Stimulated activated CD4-positive, alpha-beta T cell treated with anti-CD3 and anti-CD28 coated beads, Interleukin-4, amount 100 ng/mL, for 1 hour (primary cell): ENCODE measurements at regions not wholly inside any gene's neighbourhood (a gene's known extent, or its start where the extent isn't known, plus 50 kb on each side); places are given as distances from the start of the nearest gene placed in this dataset.

ENCODE experiments used
- DNase-seq: peaks from one replicate; pipeline ENCODE4 v3.0.0-alpha.2; 2020

GRCh38 chr19:33900817-33901216, 104.1 kb downstream of the KCTD15 start:
- DNase-seq = no peak

- DNase-seq = no peak
Measured at GRCh38 chr19:33902395-33902794, 105.7 kb downstream of the KCTD15 start.

DNA sequence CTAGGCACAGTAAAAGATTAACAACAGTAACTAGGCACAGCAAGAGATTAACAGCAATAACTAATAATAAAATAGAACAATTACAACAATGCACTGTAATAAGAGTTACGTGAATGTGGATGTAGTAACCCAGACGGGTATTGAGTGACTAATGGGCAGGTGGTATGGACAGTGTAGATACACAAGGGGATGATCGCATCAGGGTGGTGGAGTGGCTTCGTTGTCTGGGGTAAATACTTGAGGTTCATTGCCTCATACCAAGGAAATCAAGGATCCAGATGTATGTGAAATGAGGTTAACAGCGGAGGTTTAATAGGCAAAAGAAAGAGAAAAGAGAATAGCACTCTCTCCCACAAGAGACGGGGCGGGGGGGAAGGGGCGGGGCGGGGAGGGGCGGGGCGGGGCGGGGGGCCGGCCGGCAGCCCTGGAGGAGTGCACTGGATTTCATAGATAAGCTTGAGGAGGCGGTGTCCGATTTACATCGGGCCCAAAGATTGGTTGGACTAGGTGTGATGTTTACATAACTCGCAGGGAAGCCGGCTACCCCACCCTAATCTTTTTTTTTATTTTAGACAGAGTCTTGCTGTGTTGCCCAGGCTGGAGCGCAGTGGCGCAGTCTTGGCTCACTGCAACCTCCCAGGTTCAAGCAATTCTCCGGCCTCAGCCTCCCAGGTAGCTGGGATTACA, 106.3 kb downstream of the KCTD15 start:
- DNase-seq = no peak

DNA sequence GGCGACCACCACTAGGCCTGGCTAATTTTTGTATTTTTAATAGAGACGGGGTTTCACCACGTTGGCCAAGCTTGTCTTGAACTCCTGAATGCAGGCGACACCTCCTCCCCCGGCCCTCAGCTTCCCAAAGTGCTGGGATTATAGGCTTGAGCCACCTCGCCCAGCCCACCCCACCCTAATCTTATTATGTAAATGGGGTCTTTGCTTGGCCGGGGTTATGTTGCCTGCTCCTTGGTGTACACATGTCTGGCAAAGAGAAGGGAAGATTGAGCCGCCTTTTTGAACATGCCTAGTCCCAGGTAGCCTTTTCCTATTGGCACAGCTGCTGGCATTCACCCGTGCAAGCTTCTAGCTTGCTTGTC, 106.8 kb downstream of the KCTD15 start:
- no peak for DNase-seq

GRCh38 chr19:33904681-33905080, 108.0 kb downstream of the KCTD15 start:
- no peak for DNase-seq

GRCh38 chr19:33905473-33905936, 108.8 kb downstream of the KCTD15 start:
- DNase-seq = no peak

DNA sequence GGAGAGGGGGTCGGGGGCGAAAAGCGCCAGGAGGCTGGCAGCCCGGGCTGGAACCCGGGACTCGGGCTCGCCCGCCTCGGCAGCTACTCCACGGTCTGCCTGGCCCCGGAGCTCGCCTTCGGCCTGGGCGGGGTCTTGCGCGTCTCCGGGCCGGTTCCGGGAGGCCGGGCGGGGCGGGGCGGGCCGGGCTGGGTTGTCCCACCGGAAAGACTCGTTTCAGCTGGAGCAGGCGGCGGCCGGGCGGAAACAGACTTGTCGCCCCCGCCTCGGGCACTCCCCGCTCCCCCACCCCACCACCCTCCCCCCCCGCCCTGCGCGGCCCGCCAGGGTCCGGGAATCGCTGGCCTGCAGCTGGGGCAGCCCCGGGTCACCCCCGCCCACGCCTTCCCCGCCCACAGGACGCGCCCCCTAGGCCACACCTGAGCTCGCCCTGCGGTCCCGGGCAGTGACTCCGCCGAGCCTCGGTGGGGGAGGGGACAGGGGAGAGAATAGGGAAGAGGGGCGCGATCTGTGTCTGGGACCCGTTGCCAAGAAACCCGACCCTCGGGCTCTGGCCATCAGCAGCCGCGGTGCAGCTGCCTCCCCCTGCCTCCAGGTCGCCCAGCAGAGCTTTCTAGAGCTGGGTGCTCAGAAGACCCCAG, 109.4 kb downstream of the KCTD15 start:
- peak; percentile 10 for DNase-seq

DNA sequence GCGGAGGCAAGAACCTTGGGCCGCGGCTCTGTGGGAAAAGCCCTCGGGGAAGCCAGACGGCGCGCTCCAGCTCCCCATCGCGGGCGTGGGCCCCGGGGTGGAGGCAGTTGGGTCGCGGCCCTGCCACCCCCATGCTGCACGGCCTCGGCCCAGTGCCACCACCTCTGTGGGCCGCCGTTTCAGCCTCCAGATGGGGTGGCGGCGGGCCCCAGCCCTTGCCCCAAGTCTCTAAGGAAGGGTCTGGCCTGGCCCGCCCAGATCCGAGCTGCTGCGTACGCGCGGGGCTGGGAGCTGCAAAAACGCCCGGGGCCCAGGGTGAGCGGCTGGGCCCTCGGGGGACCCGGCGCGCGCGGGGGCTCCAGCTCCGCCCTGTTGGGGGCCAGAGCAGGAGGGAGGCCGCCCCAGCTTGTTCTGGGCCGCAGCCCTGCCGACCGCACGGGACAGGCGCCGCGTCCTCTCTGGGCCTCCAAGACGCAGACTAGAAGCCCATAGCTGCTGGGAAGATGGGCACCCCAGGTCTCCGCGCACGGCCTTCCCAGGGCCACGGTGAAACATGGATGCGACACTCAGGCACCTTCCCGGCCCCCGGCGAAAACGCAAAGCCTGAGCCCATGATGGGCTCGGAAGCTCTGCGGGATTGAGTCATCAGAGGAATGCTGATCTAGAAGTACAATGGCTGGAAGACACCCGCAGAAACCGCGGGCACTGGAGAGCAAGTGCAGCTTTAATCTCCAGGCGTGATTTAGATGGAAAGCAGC, 110.1 kb downstream of the KCTD15 start:
- no peak for DNase-seq

- DNase-seq = no peak
Measured at GRCh38 chr19:33910922-33911321, 114.3 kb downstream of the KCTD15 start.

DNA sequence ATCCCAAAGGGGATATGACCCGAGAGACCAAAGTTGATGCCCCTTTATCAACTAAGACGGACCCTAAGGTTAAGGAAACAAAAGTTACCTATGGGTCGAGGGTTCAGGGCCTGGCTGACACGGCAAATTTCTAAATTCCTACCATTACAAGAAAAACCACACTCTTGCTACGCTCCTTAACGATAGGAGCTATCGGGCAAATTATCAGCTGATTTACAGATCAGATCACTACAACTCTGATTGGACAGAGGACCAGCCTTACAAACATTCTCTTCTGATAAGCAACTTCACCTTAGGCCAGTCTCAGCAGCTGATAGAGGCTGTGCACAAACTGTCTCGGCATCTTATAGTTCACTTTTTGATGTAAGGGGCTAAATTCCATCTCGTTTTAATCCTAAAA, 117.9 kb downstream of the KCTD15 start:
- no peak for DNase-seq

GRCh38 chr19:33916792-33917191, 120.1 kb downstream of the KCTD15 start:
- DNase-seq = no peak

DNA sequence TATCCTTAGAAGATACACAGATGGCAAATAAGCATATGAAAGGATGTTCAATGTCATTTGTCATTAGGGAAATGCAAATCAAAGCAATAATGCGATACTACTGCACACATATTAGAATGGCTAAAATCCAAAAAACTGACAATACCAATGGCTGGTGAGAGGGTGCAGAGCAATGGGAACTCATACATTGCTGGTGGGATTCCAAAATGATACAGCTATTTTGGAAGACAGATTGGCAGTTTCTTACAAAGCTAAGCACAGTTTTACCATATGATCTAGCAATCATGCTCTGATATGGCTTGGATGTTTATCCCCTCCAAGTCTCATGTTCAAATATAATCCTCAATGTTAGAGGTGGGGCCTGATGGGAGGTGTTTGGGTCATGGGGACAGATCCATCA, 122.6 kb downstream of the KCTD15 start:
- DNase-seq = no peak

DNA sequence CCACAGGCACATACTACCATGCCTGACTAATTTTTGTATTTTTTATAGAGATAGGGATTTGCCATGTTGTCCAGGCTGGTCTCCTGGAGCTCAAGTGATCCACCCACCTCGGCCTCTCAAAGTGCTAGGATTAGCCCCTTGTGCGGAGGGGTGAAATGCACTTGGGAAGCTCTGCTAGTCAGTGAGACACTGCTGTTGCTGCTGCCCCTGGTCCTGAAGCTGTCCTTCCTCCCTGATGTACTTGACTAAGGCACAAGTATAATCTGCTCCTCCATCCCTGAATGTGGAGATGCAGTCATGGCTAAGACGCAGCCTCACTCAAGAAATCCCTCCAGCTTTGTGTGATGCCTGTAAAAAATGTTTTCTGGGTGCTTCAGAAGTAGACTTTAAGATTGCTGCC, 124.5 kb downstream of the KCTD15 start:
- no peak for DNase-seq

- no peak for DNase-seq
Measured at GRCh38 chr19:33926306-33926705, 129.6 kb downstream of the KCTD15 start.

DNA sequence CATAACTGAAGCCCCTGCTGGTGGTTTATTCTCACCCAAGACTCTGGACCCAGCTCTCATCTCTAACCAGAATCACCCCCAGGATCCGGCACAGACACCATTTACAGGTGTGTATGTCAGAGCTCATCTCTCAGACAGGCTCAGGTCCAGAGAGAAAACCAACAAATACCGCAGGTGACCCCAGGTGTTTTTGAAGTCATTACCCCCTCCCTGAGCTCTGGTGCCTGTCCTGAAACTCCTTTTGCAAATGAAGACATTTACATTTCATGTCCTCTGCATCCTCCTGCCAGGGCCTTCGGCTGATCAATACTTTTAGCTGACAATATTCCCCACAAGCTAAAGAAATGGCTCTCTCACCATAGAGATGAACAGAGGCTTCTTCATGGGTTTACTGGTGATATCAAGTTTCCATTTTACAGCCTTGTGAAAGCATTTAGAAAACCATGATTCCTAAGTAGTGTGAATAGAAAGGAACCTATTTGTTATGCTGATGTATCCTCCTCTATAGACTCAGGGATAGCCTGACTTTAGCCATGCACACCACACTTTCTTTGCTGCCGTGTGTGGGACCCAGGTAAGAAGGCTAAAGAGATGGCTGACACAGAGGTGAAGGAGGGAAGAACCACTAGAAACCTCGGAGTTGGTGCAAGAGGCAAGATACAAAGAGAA, 131.3 kb downstream of the KCTD15 start:
- no peak for DNase-seq

- no peak for DNase-seq
Measured at GRCh38 chr19:33928458-33928950, 131.8 kb downstream of the KCTD15 start.

GRCh38 chr19:33933931-33934330, 137.3 kb downstream of the KCTD15 start:
- no peak for DNase-seq

GRCh38 chr19:33938821-33939220, 142.2 kb downstream of the KCTD15 start:
- no peak for DNase-seq

- no peak for DNase-seq
Measured at GRCh38 chr19:33941133-33941532, 144.5 kb downstream of the KCTD15 start.

DNA sequence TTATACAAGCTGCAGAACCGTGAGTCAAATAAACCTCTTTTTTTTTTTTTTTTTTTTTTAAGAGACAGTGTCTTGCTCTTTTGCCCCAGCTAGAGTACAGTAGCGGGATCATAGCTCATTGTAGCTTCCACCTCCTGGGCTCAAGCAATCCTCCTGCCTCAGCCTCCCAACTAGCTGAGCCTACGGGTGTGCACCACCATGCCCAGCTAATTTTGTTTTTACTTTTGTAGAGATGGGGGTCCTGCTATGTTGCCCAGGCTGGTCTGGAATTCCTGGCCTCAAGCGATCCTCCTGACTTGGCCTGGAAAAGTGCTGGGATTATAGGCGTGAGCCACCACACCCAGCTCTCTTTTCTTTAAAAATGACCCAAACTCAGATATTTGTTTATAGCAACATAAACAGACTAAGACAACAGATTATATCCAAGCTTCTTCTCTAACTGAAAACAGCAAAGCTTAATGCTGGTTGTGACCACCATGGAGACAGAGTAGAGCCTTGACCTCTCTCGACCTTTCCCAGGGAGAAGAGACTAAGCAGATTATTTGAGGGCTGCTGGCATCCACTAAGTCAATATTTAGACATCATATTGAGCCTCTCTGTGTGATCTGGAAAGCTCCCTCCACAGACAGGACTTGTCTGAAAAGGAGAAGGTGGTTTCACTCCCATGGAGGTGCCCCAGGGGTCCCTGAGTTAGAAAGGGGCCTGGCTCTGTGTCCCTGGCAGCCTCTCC, 150.0 kb downstream of the KCTD15 start:
- DNase-seq = no peak

- DNase-seq = no peak
Measured at GRCh38 chr19:33947265-33947964, 150.7 kb downstream of the KCTD15 start.
